GM19240 (cell line): ENCODE measurements at regions not wholly inside any gene's neighbourhood (a gene's known extent, or its start where the extent isn't known, plus 50 kb on each side); places are given as distances from the start of the nearest gene placed in this dataset.

Experiments
- DNase-seq: peaks from one replicate; pipeline ENCODE4 v3.0.0; 2011; ENCODE audit warnings: low spot score; ENCODE audit not compliant: insufficient read length

- no peak for DNase-seq
Observed at GRCh38 chr9:89956331-89956730, 351.5 kb downstream of the GADD45G start.

DNA sequence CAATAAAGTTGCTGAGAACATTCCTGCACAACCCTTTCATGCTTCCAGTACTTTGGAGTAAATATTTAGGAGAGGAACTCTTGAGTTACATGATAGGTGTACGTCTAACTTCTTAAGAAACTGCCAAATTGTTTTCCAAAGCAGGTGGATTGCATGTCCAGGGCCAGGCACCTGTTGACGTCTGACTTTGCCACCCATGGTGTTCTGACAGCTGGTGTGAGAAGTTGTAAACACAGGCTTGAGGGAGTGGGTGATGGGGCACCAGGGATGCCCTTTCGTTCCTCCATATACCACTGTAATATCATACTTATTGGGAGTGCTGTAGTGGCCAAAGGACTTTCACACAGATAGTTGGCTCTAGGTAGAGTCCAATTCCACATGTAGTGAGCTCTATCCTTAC, 352.1 kb downstream of the GADD45G start:
- DNase-seq, result no peak

GRCh38 chr9:89958086-89958485, 353.3 kb downstream of the GADD45G start:
- no peak for DNase-seq

DNA sequence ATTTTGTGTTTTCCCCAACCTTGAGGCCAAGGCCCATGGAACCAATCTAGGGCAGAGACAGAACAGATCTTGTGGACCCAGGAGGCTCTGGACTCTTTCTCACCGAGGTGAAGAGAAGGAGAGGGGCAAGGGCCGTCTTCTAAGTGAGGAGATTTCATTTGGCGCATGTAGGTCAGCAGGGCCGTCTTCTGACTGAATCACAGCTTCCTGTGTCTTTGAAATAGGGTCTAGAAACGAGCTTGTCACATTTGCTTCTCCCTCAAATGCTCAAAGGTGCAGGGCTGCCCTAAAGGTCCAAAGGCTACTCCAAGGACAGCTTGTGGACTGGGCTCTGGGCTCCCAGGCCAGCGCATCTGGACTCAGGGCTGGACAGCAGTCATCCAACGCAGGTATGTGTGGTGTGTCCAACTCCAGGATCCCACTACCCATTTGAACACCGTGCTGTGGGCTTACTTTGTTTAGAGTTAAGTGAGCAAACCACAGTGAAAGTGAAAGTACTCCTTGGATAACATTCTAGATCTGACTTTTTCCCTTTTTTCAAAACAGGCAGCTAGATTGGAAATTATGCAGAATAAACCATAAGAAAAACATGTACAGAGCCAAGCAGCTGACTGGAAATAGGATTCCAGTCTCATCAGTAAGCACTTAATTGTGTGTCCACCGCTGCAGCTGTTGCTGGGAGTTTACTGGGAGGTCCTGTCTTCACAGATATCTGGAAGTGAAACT, 357.0 kb downstream of the GADD45G start:
- DNase-seq, result no peak

DNA sequence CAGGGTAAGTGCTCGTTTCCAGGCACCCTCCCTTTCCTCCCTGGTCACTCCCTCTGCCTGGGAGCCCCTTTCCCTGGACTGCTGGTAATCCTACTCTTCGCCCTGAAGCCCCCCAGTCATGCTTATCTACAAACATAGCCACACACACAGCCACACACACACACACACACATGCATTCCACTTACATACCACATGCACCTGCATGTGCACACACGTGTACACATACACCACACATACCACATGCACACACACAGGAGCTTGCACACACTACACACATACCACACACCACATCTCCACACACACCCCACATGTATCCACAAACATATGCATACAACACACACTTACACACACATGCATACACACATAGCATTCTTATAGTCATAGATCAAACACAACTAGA, 358.5 kb downstream of the GADD45G start:
- no peak for DNase-seq

DNA sequence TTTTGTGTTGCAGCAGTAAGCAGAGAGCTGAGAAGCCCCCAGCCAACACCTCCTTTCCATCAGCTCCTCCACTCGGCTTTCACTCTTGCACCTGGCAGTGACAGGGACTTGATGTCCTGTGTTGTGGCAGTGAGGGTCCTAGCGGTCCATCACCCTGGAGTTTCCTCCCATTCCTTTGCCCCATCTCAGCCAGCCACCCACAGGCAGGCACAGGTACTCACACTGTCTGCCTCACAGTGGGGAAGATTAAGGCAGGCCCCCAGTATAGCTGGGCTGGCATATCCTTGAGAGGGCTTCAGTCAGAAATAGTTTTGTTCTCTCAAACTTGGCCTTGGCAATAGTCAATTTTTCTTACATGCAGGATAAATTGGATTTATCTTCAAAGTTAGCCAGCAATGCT, 362.7 kb downstream of the GADD45G start:
- DNase-seq, result no peak

GRCh38 chr9:89969156-89969675, 364.4 kb downstream of the GADD45G start:
- DNase-seq, result no peak

- no peak for DNase-seq
Observed at GRCh38 chr9:89969881-89970639, 365.2 kb downstream of the GADD45G start.

GRCh38 chr9:89970701-89971100, 365.9 kb downstream of the GADD45G start:
- no peak for DNase-seq

- no peak for DNase-seq
Observed at GRCh38 chr9:89972535-89972934, 367.7 kb downstream of the GADD45G start.

- no peak for DNase-seq
Observed at GRCh38 chr9:89974582-89974981, 369.8 kb downstream of the GADD45G start.

DNA sequence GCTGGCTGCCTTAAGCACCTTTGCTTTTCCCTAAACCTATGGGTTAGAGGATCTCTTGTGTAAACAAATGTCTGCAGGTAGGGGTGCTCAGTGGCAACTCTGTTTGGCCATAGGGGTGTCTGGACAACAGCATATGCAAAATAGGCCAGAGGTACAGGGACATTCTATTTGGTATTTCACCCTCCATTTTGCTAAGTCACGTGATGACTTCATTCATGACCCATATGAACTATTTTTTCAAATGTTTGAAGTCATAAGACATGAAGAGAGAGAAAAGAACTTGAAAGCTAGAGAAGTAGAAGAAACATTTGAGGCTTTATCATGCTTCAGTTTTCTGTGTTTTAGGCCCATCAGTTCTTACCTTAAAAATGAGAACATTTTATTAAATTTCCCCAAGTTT, 370.2 kb downstream of the GADD45G start:
- DNase-seq, result no peak

GRCh38 chr9:89975630-89976029, 370.8 kb downstream of the GADD45G start:
- no peak for DNase-seq

GRCh38 chr9:89978185-89978584, 373.4 kb downstream of the GADD45G start:
- DNase-seq, result no peak

- no peak for DNase-seq
Observed at GRCh38 chr9:89980600-89980999, 375.8 kb downstream of the GADD45G start.

DNA sequence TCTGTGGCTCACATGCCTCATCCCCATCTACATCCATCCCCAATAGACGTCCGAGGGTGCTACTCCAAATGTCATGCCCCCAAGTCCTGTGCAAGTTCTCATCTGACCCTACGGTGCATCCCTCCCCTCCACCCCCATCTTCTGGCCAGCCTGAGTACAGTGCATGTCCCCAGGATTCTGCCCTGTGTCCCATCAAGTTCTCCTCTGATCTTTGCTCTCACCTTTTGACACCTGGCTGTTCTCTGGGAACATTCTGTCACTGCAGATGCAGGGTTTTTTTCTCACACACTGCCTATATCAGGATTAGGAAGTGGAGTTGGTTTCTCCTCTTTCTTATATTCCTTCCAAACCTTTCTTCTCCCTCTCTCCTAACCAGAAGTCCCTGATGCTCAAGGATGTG, 377.2 kb downstream of the GADD45G start:
- DNase-seq, result no peak

- no peak for DNase-seq
Observed at GRCh38 chr9:89983411-89983810, 378.6 kb downstream of the GADD45G start.

GRCh38 chr9:89984214-89984613, 379.4 kb downstream of the GADD45G start:
- DNase-seq, result no peak

DNA sequence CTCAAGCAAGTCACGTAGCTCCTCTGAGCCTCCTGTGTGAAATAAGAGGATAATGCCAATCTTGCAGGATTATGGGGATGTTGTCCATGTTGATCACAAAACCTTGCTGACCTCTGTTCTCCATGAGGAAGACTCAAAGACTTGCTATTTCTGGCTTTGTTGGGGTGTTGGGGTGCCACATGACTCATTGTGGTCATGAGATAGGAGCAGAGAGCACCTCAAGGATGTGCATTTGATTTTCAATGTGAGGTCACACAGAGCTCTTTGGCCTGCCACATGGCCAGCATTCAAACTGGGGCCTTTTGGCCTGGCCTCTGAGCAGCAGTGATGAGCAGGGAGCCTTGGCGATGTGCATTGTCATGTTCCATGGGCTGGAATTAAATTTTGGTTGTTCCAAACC, 380.3 kb downstream of the GADD45G start:
- no peak for DNase-seq

DNA sequence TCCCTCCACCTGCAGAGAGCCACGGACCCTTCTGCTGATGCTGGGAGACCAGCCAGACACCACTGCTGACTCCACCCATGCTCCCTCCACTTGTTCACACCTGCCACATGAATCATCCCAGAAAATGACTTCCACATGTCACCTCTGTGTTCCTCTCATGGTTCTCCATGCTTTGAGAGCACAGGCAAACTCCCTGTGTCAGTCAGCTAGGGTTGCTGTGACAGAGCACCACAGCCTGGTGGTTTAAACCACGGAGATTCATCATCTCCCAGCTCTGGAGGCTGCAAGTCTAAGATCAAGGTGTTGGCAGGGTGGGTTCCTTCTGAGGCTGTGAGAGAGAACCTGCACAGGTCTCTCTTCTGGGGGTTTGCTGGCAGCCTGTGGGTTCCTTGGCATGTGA, 381.4 kb downstream of the GADD45G start:
- no peak for DNase-seq

- DNase-seq, result no peak
Observed at GRCh38 chr9:89988458-89988857, 383.6 kb downstream of the GADD45G start.

DNA sequence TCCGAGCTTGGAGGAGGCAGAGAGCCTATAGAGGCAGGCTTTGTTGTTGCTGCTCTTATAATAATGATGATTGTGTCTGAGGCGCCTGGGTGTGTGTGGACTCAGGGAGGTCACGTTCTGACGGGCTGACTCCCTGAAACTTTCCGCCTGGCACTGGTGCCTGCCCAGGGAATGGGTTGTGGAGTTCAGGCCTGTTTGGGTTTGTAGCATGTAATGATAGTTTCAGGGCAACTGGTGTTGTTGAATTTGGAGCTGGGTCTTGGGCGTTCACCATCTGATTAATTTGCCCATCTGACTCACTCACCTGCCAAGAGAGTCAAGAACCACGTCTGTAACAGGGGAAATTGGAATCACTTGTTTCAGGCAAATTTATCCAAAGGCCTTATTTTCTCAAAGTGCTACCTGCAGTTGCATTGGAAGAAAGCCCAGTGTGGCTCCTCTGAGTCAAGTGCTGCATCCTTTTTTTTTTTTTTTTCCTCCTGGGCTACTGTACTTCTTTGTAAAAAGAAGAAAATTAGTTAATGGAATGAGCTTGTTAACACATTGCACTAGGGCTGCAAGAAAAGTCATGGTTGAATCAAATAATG, 386.5 kb downstream of the GADD45G start:
- DNase-seq, result no peak
